ENCODE measurements at regions not wholly inside any gene's neighbourhood (a gene's known extent, or its start where the extent isn't known, plus 50 kb on each side); places are given as distances from the start of the nearest gene placed in this dataset.
"Not testable (repeated sequence)": the region's sequence is repeated elsewhere in the genome, so short reads cannot be mapped to it uniquely, and the experiment has no call there.

DNA sequence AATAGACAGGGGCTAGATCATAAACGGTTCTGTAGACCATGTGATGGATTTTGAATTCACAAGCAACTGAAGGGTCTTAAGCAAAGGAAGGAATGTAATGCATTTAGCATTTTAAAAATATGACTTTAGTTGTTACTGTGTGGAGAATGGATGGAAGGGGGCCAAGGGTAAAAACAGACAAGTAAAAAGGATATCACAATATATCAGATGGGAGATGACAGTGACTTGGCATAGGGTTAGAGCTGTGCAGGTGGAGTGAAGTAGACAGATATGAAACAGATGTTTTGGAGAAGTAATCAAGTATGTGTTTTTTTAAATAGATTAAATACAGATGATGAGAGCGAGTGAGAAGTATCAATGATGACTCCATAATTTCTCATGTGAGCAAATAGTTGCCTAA, 1116.0 kb upstream of the TENM3 start:
- Histone ChIP-seq H3K27ac (no peak overlapping the region), H3K4me3 (no peak overlapping the region), H3K27me3 (no peaks in the 10 kb centered on the region), H3K36me3 (ENCODE audit: low read depth, missing control alignments) (no peaks in the 10 kb centered on the region), H3K9me3 (no peaks in the 10 kb centered on the region), H3K4me1 (no peaks in the 10 kb centered on the region)
- 78 to 81% methylated on average over 2 of the region's 2 CpGs for WGBS, 2 donors
- no peak for DNase-seq
- TF ChIP-seq POLR2A (IDR thresholded peaks at IDR 0.05) = no peak
- TF ChIP-seq, protein P1, sequence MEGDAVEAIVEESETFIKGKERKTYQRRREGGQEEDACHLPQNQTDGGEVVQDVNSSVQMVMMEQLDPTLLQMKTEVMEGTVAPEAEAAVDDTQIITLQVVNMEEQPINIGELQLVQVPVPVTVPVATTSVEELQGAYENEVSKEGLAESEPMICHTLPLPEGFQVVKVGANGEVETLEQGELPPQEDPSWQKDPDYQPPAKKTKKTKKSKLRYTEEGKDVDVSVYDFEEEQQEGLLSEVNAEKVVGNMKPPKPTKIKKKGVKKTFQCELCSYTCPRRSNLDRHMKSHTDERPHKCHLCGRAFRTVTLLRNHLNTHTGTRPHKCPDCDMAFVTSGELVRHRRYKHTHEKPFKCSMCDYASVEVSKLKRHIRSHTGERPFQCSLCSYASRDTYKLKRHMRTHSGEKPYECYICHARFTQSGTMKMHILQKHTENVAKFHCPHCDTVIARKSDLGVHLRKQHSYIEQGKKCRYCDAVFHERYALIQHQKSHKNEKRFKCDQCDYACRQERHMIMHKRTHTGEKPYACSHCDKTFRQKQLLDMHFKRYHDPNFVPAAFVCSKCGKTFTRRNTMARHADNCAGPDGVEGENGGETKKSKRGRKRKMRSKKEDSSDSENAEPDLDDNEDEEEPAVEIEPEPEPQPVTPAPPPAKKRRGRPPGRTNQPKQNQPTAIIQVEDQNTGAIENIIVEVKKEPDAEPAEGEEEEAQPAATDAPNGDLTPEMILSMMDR (IDR thresholded peaks at IDR 0.05) = no peak
- intact Hi-C loops (cut with DNase I; ENCODE audit: low total_unique reads) = no loop called here

DNA sequence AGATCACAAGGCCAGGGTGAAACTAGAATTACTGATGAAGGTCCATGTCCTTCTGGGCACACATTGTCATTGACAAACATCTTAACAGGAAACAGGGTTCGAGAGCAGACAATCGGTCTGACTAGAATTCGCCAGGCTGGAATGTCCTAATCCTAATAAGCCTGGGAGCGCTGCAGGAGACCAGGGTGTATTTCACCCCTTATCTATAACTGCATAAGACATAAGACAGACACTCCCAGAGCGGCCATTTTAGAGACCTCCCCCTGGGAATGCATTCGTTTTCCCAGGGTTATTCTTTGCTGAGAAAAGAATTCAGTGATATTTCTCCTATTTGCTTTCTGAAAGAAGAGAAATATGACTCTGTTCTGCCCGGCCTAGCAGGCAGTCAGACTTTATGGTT, 1112.9 kb upstream of the TENM3 start:
- WGBS, 2 donors = 77 to 84% methylated on average over 7 of the region's 7 CpGs
- H3K27ac ChIP-seq; intact Hi-C loops (cut with DNase I; ENCODE audit: low total_unique reads): not testable (repeated sequence)

DNA sequence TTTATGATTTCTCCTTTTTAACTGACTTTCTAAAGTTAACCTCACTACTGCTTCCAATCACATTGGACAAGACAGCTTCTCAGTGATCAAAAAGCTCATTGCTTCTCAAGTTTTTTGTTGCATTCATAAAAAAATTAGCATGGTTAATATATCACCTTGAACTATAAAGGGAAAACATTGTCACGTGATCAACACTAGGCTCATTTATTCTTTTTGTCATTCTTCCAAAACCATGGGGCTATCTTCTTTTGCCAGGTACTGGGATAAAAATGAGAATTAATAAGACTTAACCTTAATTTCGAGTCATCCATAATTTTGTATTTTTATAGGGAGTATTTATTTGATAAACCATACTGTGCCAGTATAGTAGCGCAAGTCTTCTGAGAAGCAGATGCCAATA, 1105.9 kb upstream of the TENM3 start:
- 88 to 89% methylated on average over 3 of the region's 3 CpGs for WGBS, 2 donors

More for the DNA sequence above, 1112.9 kb upstream of the TENM3 start:
- H3K36me3 ChIP-seq (ENCODE audit: low read depth, missing control alignments); H3K4me3 ChIP-seq; H3K9me3 ChIP-seq; H3K27me3 ChIP-seq; H3K4me1 ChIP-seq; DNase-seq: not testable (repeated sequence)

DNA sequence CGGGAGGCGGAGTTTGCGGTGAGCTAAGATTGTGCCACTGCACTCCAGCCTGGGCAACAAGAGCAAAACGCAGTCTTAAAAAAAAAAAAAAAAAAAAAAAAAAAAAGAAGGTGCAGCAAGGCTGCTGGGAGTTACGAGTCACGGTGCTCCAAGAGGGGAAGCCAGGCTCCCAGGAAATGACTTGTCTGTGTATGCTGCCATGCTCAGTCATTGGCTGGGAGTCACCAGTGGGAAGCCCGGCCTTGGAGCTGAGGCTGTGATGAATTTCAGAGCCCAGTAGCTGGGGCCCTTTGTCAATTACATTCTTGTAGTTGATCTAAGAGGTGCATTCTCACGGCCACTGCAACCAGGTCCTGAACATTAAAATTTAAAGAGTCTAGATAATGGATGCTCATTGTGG, 1105.1 kb upstream of the TENM3 start:
- H3K9me3 ChIP-seq = no peaks in the 10 kb centered on the region
- H3K27me3 ChIP-seq = no peaks in the 10 kb centered on the region
- H3K4me3 ChIP-seq = no peak overlapping the region
- no peak for DNase-seq
- WGBS, 2 donors = 89 to 97% methylated on average over 8 of the region's 8 CpGs
- no peaks in the 10 kb centered on the region for H3K36me3 ChIP-seq (ENCODE audit: low read depth, missing control alignments)
- no peak overlapping the region for H3K27ac ChIP-seq
- intact Hi-C loops (cut with DNase I; ENCODE audit: low total_unique reads) = no loop called here
- TF ChIP-seq, protein P1 (IDR thresholded peaks at IDR 0.05) = no peak
- no peaks in the 10 kb centered on the region for H3K4me1 ChIP-seq

More for the DNA sequence above, 1105.9 kb upstream of the TENM3 start:
- Histone ChIP-seq H3K27ac (no peak overlapping the region), H3K36me3 (ENCODE audit: low read depth, missing control alignments) (no peaks in the 10 kb centered on the region), H3K27me3 (no peaks in the 10 kb centered on the region), H3K4me1 (no peaks in the 10 kb centered on the region), H3K4me3 (no peak overlapping the region), H3K9me3 (no peaks in the 10 kb centered on the region)
- no peak for DNase-seq
- intact Hi-C loops (cut with DNase I; ENCODE audit: low total_unique reads) = no loop called here
- TF ChIP-seq, protein P1 (IDR thresholded peaks at IDR 0.05) = no peak

DNA sequence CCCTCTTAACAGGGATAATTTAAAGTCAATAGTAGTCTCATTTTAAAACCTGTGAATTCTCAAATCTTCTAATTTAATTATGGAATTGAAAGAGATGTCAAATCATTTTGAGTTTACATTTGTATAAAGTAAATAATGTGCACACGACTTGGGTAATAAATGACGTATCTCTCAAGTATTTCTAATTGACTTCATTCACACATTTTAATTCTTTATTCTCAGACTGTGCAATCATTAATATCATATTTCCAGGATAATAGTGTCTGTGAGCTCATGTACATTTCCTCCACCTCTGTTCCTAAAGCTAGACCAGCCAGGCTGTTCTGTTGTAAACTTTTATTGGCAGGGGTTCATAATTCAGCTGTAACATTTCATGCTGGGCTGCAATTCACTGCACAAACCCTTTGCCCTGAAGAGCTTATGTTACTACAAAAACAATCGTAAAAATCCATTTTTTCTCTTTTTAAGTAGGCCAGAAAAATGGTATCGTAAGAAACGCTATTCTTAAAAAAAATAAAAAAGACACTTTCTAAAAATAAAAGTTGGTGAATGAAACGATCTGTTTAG, 1103.1 kb upstream of the TENM3 start:
- TF ChIP-seq, protein P1 (IDR thresholded peaks at IDR 0.05) = no peak
- no peak overlapping the region for H3K4me3 ChIP-seq
- 49 to 58% methylated on average over 6 of the region's 6 CpGs for WGBS, 2 donors
- H3K27ac ChIP-seq = no peak overlapping the region
- H3K4me1 ChIP-seq = no peaks in the 10 kb centered on the region
- no peaks in the 10 kb centered on the region for H3K36me3 ChIP-seq (ENCODE audit: low read depth, missing control alignments)
- intact Hi-C loops (cut with DNase I; ENCODE audit: low total_unique reads) = no loop called here
- DNase-seq = no peak
- no peaks in the 10 kb centered on the region for H3K9me3 ChIP-seq
- no peaks in the 10 kb centered on the region for H3K27me3 ChIP-seq
